ENCODE measurements at regions not wholly inside any gene's neighbourhood (a gene's known extent, or its start where the extent isn't known, plus 50 kb on each side); places are given as distances from the start of the nearest gene placed in this dataset.

DNA sequence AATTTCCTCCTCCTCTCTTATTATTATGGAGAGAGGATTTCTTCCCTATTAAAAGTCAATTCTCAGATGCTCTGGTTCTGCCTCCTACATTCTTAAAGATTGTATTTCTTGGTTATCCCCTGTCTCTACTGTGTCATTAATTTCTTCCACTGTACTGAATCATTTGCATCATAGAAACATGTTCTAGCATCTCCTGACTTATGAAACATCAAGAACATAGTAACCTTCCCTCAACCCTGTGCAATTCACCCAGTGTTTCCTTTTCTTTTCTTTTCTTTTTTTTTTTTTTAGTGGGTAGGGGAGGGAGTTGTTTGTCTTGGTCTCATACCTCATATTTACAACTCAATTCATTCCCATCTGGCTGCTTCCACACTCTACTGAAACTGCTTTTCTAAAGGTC, 288.0 kb upstream of the PLET1 start:
- no peak for DNase-seq

DNA sequence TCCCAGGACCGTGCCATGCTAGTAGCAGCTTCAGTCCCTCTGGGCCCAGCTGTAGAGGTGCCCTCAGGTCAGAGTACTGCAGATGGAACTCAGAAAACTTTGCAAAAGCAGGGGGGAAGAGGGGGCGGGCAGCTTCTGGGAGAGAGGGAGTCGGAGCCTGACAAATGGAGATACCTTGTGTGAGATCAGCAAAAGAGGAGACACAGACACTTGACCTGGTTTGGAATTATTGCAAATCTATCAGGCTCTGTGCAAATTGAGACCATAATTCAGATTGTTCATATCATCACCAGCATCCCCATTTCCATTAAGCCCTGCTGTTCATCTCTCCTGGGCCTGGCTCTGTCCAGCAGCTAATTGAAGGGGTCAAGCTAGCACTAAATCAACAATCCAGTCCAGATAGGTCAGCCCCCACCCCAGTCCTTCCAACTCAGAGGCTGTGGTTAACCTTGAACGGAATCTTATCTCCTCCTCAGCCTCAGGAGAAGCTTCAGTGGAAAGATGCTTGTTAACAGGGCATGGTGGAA, 292.6 kb upstream of the PLET1 start:
- DNase-seq: no peak

DNA sequence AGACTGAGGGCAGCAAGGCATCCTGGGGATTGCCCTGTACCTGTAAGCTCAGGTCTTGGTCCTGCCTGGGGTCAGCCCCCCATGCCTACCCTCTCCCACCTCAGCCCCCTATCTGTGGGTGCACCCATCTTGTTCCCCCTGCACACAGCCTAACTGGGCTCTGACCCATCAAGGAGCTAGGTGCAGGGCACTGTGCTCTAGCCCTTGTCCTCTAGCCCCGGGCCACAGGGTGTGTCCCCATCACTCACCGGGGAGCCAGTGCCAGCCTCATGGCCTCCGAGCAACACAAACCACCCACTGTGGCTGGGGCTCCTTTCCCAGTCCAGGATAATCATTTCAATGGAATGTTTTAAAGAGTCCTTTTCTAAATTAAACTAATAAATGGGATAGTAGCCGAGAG, 293.9 kb upstream of the PLET1 start:
- DNase-seq: no peak

DNA sequence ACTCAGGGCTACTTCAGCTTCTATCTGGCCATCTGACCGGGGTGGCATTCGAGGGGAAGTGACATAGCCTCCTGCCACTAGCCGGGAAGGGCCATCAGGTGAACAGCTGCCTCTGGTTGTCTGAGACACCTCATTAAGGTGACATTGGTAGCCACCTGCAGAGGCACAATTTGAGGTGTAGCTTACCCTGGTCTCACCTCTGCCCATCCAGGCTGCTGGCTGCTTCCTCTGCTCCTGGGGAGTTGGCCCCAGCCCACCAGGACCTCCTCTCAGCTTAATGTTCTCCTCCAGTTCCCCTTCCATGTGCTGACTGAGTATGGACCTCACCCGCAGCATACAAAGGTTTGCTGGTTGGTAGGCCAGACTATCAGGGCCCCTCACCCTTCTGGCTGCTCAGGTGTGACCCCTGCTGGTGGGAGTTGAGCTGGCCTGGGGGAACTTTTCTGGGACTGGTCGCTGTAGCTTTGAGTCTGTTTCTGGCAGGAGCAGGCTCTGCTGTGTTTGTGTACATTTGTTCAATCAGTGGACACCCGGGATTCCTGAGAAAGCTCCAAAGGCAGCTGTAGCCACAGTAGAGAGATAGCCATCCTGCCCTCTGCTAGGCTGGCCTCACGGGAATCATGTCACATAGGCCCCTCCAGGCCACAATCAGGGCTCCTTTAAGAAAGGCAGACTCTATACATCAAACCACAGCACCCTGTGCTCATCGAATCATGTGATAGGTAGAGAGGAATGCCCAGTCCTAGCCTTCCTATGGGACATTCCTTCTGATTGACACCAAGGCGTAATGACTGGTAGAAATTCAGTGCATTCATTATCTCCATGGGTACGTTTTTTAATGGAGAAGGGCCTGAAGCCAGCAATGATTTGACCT, 295.1 kb upstream of the PLET1 start:
- DNase-seq: peak; percentile 68 to 93

DNA sequence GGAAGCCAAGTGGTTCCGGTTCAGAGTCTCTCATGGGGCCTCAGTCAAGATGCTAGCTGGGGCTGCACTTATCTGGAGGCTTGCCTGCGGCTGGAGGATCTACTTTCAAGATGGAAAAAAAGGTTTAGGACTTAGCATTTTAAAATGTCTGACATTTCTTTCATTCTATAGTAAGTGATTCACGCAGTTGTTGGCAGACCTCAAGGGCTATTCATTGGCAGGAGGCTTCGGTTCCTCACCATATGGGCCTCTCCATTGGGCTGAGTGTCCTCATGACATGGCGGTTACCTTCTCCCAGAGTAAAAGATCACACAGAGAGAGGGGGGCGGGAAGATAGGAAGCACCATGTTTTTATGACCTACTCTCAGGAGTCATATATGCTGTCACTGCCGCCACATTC, 298.0 kb upstream of the PLET1 start:
- DNase-seq: no peak

DNA sequence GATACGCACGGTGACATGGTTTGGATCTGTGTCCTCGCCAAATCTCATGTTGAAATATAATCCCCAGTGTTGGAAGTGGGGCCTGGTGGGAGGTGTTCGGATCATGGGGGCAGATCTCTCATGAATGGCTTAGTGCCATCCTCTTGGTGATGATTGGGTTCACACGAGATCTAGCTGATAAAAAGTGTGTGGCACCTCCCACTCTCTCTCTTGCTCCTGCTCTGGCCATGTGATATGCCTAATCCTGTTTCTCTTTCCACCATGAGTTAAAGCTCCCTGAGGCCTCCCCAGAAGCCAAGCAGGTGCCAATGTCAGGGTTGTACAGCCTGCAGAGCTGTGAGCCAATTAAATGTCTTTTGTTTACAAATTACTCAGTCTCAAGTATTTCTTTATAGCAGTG, 303.1 kb upstream of the PLET1 start:
- no peak for DNase-seq

DNA sequence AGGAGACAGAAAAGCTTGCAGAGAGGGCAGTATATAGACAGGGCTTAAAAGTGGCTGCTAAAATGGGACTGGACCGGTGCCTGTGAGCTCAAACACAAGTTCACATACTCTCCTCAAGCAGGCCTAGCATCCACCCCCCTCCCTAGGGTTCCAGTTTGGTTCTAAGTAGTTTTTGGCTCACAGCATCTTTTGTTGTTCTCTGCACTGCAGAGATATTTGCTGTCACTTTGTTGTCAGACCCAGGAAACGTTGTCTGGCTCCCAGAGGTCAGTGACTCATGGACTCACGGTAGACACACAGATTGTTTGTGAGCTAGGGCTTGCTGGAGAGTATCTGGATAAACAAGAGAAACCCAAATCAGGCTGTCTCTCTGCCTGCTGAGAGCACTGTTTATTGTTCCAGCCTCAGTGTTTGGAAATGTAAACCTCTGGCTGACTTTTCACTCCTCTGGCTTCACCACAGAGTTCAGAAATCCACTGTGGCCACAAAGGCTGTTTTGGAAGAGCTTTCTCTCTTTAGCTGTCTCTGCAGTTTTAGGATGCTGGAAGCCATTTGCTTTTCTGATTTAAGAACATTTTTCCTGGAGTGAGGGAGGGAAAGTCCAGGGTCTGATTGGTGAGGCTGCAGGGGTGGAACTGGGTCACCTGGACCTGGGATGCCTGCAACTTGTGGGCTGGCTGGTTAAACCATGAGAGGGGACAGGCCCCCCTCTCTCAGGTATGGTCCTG, 303.7 kb upstream of the PLET1 start:
- peak; percentile 32 to 50 for DNase-seq

DNA sequence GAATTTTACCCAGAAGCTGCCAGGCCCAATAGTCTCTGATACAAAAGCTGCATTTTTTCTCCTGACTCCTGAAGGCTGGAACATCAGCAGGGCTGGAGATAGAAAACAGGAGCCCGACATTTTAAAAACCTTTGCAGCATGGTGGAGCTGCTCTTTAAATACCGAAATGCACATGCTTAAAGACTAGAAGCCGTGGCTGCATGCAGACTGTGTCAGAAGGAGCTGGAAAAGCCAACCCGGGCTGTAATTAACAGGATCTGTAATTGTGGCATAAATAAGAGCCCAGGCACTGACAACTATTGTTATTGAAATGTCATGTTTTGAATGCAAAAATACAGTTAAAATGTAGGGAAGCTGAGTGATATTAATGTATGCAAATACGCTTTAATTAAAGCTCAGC, 304.9 kb upstream of the PLET1 start:
- peak in 1 of 2 experiments; percentile 88 for DNase-seq

DNA sequence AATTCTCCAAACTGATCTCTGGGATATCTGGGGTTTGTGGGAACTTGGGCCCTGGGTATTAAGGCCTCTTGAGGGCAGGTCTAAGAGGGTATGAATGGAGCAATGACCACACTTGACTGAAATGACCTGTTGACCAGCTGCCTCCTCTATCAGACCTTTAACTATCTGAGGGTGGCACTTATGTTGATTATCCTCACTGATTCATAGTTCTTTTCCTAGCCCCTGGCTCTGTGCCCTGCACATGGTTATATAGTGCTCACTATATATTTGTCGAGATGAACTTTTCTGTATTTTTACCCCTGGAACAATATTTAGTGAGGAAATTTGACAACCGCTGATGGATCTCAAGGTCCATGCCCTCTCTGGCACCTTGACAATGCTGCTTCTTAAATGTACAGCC, 305.5 kb upstream of the PLET1 start:
- DNase-seq: no peak

DNA sequence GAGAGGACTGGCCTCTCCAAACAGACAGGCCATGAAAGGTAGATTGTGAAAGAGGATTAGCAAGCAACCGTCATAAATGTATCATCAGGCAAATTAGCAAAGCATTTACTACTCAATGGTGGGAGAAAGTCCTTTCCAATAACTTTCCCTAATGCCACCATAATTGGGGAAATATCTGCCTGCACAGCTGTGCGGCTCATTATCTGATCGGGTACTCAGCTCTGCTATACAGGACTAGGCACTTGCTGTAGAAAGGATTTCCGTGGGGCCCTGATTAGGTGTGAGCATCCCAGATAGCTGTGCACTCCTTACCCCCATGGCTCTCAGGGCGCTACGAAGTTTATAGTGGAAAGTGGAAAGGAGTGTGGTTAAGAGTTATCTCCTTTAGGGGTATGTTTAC, 309.7 kb upstream of the PLET1 start:
- peak; percentile 81 to 82 for DNase-seq

DNA sequence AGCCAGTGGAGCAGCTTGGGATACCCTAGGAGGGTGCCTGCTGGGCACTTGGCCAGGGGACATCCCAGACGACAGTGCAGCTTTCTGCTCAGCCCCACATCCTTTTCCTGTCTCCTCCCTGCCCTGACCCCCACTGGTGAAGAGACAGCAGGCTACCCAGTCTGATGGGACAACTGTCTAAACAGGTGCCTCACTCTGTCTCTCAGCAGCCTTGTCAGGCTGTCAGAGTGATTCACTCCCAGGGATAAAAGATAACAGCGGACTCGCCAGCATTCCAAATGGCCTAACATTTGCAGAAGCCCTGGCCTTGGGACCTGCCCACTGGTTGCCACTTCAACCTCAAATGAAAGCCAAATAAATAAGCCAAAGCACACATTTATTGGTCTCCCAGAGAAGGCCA, 318.6 kb upstream of the PLET1 start:
- DNase-seq: no peak

DNA sequence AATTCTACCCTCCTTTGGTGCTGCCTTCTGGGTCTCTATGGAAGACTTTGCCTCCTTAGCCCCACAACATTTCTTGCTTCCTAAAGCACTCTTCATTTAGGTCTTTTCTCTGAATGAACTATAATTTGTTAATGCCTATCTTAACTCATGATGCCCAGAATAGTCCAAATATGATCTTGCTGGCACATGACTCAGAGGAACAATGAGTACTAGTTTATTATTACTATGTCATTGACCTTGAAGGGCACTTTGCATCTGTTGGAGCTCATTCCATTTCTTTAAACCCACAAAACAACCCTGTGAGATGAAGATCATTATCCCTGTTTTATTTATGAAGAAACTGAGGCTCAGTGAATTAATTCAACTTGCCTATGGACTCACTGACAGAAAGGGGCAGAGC, 320.2 kb upstream of the PLET1 start:
- DNase-seq: no peak

DNA sequence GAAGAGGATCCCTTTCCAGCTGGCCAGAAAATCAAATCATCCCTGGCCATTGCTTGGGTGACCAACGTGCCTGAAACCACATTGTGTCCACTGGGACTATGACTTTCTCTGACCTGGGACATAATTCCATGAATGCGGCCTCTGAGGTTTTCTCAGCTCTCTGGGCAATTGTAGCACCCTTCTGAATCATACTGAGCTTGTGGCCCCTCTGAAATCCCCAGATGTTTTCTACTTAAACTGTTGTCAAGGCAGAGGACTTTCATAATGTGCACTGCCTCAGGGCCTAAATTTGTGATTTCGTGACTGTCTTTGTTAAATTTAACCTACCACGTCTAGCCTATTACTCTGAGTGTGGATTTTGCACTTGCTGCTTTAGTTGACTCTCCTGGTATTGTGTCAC, 321.1 kb upstream of the PLET1 start:
- DNase-seq: no peak

DNA sequence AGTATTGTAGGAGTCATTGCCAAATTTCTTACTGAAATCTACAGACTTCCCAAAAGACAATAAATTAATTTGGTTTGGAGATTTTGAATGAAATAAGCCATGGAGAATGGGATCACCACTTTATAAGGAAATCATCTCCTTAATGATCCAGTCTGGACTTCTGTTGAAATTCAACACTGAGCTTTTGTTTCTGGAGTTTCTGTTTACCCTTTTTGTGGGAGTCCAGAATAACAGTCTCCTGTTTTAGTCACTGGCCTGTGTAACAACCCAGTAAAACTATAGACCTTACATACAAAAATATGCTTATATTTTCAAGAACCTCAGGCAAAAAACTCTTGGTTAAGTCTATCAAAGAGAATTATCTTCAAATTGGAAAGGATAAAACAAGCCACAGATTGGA, 321.7 kb upstream of the PLET1 start:
- no peak for DNase-seq

DNA sequence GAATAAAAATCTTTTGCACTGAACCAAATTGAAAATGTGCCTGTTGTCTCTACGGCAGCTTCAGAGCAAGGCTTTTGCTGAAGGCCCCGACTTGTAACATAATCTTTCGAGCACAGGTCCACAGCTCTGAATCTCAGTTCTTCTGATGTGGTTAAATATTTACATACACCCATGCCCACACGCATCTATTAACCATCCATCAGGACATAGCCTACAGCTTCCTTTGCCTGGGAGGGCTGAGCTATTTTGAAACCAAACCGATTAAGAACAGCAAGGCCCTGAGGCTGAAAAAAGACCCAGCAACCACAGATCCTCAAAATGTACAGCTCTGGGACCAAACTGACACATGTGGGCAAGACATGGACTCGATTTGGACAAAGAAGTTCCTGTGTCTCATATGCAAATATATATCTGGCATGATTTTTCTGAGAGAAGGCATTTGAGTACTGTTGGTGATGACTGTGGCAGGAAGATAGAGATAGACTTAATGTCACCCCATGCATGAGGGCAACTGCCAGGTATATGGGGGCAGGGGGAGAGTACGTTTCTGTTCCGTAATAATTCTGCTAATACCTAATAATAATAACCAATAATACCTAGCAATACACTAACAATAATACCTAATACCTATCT, 322.7 kb upstream of the PLET1 start:
- peak; percentile 97 to 98 for DNase-seq

DNA sequence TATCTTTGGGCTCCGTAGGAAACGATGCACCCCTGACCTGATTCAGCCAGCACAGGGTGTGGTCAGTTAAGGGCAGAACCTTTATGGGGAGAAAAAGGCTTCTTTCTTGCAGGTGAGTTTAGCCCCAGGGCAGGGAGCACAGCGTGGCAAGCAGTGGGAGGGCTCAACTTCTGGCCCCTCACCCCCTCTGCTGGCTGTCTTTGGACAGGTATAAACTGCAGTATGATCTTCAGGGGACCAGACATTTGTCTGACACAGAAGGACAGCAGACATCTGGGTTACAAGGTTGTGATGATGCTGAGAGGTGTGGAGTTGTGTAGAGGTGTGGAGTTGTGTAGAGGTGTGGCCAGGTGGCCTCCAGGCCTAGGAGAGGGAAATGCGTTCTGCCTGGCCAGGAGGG, 324.0 kb upstream of the PLET1 start:
- DNase-seq: peak; percentile 41 to 89

DNA sequence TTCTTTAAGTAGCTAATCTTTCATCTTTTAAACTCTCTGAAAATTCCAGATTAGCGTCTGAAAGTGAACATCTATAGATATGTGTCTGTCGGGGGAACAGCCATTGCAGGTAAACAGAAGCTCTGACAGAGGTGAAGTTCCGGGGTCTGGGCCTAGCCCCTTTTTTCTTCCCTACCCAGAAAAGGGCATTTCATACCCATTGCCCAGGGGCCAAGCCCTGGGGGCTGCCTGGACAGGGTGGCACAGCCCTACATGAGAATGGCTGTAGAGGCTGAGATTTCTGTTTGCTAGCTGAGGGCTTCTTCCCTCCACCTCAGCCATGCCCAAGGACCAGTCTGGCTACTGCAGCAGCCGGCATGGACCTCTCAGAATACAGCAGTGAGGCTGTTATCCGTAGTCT, 327.0 kb upstream of the PLET1 start:
- DNase-seq: no peak

DNA sequence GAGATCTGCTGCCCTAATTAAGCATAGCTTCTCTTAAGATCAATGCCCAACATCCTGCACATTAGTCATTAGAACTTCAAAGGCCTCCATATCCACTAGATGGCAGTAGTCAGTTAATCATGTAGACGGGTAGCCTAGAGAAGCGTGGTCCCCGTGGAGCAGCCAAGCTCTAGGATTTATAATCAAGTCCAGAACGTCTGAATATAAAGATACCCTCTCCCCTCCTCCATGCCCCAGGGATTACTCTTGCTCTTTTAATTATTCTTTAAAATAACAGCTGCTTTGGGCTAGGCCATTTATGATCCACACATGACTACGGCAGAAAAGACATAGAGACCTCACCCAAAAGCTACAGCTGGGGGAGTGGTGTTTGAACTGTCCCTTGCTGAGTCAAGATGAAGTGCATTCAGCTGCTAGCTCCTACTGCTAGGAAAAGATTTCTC, 327.6 kb upstream of the PLET1 start:
- peak; percentile 94 to 99 for DNase-seq

DNA sequence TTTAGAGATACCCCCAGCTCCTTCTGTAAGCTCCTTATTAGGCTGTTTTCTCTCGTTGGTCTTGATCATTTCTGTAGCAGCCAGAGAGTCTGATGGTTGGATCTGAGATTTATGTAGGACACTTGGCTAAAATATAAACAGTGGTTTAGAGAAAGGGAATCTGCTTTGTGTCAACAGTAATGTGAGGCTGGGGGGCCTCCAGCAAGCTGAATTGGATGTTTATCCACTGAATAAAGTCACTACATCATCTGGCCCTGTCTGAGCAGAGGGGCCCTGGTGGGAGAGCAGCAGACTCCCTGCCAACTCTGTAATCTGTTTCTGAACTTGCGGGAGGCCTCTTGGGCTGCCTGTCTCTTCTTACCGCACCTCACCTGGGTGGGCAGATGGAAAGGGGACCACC, 328.5 kb upstream of the PLET1 start:
- DNase-seq: no peak

DNA sequence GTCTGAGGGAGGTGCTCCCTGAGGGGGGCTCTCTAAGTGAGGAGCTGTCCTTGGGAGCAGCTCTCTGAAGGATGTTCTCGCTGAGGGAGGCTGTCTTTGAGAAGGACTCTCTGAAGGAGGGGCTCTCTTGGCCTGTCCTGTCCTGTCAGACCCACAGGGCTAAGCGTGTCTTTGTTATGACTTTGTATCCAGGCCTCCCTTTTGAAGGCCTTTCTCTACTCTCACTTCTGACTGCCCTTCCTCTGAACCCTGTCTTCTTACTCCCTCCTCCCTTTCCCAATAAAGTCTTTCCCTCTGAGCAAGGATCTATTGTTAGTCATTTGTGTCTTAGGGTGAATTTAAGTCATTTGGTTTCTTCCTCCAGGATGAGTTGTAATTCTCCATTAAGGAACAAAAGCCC, 330.1 kb upstream of the PLET1 start:
- DNase-seq: no peak

DNA sequence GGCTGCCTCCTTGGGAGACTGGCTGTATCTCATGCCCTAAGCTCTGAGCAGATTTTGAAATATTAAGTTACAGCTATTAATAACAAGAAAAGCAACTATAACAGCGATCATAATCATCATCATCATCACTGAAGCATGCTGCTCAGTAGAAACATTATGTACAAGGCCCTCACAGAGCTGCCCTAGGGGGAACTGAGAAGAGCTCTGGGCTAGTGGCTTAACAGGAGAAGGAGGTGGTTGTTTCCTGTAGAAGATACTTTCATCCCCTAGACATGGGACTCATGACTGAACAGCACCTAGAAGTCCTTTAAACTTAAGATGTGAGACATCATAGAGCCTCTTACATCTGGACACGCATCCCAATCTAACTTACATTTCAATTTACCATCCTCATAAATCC, 332.8 kb upstream of the PLET1 start:
- no peak for DNase-seq

DNA sequence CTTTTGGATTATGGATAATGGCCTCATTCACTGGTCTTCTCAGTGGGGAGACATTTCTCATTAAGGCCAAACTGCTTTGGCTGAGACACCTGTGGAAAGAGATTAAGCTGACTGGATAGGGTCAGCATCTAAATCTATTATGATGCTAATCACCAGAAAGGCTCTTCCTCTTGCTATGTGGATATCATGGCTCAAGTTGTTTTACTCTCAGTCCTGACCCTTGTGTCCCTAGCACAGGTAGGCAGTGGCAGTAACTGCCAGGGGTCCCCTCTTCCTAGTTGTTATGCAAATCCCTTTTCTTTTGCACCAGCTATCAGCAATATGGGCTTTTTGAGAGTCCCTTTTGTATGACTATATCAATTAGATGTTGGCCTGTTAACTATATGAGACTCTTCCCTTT, 335.7 kb upstream of the PLET1 start:
- no peak for DNase-seq

DNA sequence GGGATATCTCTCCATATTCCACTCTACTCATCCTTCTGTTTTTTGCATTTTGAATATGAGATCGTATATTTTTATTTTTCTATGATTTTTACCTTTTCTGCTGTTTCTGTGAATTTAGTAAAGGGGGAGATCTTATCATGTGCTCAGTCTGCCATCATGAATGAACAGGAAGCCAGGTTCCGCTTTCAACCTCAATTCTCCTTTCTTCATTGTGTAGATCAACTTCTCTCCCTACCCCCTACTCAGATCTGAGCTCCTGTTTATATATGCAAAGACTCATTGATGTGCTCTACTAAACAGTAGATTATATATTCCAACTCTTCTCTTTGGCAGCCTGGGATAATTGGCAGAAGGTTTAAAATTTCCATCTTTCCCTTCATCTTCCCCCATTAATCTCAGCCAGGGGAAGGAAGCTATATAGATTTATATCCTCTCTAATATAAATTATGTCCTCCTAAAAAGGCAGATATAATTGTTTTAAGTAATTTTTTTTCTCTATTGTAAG, 336.7 kb upstream of the PLET1 start:
- DNase-seq: peak; percentile 66 to 77
